ENCODE measurements at regions not wholly inside any gene's neighbourhood (a gene's known extent, or its start where the extent isn't known, plus 50 kb on each side); places are given as distances from the start of the nearest gene placed in this dataset.

DNA sequence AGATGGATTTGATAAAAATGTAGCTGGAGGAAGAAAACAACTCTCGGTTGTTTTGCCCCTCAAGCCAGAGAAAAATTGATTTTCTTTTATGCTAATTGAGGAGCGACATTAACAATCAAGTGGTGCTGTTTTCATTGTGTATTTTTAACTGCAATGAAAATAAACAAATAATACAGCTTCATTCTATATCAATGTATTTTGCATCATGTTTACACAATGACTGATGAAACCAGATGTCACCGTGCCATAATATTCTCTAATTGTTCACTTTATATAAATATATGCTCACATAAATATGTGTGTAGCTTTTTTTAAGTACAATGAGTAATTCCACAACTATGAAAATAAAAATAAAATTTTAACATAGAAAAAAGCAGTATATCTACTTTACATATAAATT is 139.0 kb upstream of the PRDM9 start:
- TF ChIP-seq, protein P1, sequence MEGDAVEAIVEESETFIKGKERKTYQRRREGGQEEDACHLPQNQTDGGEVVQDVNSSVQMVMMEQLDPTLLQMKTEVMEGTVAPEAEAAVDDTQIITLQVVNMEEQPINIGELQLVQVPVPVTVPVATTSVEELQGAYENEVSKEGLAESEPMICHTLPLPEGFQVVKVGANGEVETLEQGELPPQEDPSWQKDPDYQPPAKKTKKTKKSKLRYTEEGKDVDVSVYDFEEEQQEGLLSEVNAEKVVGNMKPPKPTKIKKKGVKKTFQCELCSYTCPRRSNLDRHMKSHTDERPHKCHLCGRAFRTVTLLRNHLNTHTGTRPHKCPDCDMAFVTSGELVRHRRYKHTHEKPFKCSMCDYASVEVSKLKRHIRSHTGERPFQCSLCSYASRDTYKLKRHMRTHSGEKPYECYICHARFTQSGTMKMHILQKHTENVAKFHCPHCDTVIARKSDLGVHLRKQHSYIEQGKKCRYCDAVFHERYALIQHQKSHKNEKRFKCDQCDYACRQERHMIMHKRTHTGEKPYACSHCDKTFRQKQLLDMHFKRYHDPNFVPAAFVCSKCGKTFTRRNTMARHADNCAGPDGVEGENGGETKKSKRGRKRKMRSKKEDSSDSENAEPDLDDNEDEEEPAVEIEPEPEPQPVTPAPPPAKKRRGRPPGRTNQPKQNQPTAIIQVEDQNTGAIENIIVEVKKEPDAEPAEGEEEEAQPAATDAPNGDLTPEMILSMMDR (conservative IDR thresholded peaks at IDR 0.05; ENCODE audit: low read depth, low read length): no peak
- no peak for TF ChIP-seq EZH2phosphoT487 (IDR thresholded peaks at IDR 0.05; ENCODE audit: borderline replicate concordance, low read length)

Measured in PC-3 (cell line).